ENCODE measurements at regions not wholly inside any gene's neighbourhood (a gene's known extent, or its start where the extent isn't known, plus 50 kb on each side); places are given as distances from the start of the nearest gene placed in this dataset.

DNA sequence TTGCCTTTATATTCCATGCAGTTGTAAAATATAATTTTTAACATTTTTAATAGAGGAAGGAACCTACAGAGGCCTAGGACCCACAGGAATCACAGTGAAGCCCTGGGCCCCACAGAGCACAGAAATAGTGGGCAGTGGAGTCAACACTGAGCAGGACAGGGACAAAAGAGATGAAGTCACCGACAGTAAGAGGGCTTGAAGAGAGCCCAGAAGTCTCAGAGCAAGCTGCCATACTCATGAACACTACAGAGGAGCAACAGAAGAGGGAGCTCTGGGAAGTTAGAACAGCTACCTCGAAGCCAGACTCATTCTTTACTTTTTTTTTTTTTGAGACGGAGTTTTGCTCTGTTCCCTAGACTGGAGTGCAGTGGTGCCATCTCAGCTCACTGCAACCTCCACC is 149.3 kb upstream of the TENM3 start:
- ATAC-seq (no peak), DNase-seq (no peak)
- Histone ChIP-seq H3K4me3 (no peak overlapping the region), H3K9me3 (no peaks in the 10 kb centered on the region), H3K4me1 (no peaks in the 10 kb centered on the region), H3K27me3 (no peaks in the 10 kb centered on the region), H3K27ac (no peak overlapping the region), H3K36me3 (replicated peaks in 1 of 2; ENCODE audit: insufficient read depth in 1 of 2, low read depth in 2 of 2) (no peaks in the 10 kb centered on the region)
- TF ChIP-seq, protein P1, sequence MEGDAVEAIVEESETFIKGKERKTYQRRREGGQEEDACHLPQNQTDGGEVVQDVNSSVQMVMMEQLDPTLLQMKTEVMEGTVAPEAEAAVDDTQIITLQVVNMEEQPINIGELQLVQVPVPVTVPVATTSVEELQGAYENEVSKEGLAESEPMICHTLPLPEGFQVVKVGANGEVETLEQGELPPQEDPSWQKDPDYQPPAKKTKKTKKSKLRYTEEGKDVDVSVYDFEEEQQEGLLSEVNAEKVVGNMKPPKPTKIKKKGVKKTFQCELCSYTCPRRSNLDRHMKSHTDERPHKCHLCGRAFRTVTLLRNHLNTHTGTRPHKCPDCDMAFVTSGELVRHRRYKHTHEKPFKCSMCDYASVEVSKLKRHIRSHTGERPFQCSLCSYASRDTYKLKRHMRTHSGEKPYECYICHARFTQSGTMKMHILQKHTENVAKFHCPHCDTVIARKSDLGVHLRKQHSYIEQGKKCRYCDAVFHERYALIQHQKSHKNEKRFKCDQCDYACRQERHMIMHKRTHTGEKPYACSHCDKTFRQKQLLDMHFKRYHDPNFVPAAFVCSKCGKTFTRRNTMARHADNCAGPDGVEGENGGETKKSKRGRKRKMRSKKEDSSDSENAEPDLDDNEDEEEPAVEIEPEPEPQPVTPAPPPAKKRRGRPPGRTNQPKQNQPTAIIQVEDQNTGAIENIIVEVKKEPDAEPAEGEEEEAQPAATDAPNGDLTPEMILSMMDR (IDR thresholded peaks at IDR 0.05) = no peak
- TF ChIP-seq POLR2A (IDR thresholded peaks at IDR 0.05) = no peak
- intact Hi-C loops (cut with DNase I) = no loop called here
- WGBS, 2 donors = 54 to 64% methylated on average over 3 of the region's 3 CpGs

DNA sequence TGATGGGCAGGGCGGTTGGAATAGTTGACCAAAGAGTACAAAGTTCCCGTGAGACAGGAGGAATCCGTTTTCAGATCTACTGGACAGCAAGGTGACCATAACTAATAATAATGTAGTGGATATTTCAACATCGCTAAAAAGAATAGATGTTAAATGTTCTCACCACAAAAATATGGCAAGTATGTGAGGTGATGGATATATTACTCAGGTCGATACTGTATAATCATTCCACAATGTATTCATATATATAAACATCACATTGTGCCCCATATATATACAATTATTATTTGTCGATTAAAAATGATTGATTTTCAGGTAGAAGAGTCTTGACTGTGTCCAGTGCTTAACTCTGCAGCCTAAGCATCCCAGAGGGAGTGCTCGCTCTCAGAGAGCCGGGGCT is 141.6 kb upstream of the TENM3 start:
- no peak for ATAC-seq

DNA sequence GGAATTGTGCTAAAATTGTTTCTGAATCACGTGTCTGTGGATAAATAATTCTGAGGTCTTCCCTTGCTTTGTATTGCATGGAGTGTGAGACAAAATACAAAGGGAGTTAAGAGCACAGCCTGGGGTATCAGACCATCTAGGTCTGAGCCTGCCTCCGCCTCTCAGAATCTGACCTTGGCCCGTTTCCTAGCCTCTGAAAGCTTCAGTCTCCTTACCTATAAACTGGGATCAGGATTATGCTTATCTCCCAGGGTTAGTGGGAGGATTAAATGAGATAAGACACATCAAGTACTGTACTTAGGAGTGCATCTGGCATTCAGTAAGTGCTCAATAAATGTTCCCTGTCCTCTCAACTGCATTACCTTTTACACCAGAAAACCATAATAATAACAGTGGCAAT is 140.6 kb upstream of the TENM3 start:
- H3K27ac ChIP-seq = no peak overlapping the region
- no peak for ATAC-seq
- H3K4me1 ChIP-seq = no peaks in the 10 kb centered on the region
- TF ChIP-seq, protein P1 (IDR thresholded peaks at IDR 0.05) = no peak
- TF ChIP-seq POLR2A (IDR thresholded peaks at IDR 0.05) = no peak
- no peaks in the 10 kb centered on the region for H3K27me3 ChIP-seq
- no peak for DNase-seq
- intact Hi-C loops (cut with DNase I) = no loop called here
- H3K4me3 ChIP-seq = no peak overlapping the region
- no peaks in the 10 kb centered on the region for H3K36me3 ChIP-seq (replicated peaks in 1 of 2; ENCODE audit: insufficient read depth in 1 of 2, low read depth in 2 of 2)
- H3K9me3 ChIP-seq = no peaks in the 10 kb centered on the region
- 27 to 49% methylated on average over 3 of the region's 3 CpGs for WGBS, 2 donors

More for the DNA sequence above, 141.6 kb upstream of the TENM3 start:
- WGBS, 2 donors = 85% methylated on average over 8 of the region's 8 CpGs
- TF ChIP-seq, protein P1 (IDR thresholded peaks at IDR 0.05) = no peak
- TF ChIP-seq POLR2A (IDR thresholded peaks at IDR 0.05) = no peak
- Histone ChIP-seq H3K9me3 (no peaks in the 10 kb centered on the region), H3K27me3 (no peaks in the 10 kb centered on the region), H3K36me3 (replicated peaks in 1 of 2; ENCODE audit: insufficient read depth in 1 of 2, low read depth in 2 of 2) (no peaks in the 10 kb centered on the region), H3K4me3 (no peak overlapping the region), H3K27ac (no peak overlapping the region), H3K4me1 (no peaks in the 10 kb centered on the region)
- no peak for DNase-seq
- intact Hi-C loops (cut with DNase I) = no loop called here

DNA sequence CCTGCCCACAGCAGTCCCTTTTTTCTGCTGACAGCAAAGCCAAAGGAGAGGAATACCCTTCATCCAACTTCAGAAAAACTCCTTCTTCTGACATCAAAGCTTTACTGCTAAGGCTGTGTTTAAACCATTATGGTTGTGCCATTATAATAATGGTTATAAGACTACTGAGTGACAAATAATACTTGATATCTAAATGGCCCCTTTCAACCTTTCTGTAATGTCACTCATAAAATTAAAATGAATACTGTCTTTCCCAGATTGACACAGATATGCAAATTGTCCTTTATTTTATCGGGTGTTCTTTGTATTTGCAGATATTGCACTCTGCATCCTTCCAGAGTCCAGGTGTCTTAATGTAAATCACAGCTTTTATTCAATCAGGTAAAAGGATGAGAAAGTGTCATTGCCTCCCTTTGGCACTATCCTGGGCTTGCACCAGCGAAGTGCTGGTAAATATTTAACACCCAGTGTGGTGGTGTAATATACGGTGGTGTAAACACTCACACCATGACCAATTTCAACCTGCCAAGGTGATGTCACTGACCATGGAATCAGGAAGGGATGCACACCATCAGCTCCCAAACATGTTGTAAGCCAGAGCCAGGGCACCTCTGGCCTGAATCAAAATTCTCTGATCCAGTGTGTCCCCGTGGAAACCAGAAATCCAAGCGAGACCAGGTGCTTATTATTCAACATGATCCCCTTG is 139.4 kb upstream of the TENM3 start:
- no peak for DNase-seq
- intact Hi-C loops (cut with DNase I) = no loop called here
- Histone ChIP-seq H3K9me3 (no peaks in the 10 kb centered on the region), H3K27me3 (no peaks in the 10 kb centered on the region), H3K4me3 (no peak overlapping the region), H3K27ac (no peak overlapping the region), H3K36me3 (replicated peaks in 1 of 2; ENCODE audit: insufficient read depth in 1 of 2, low read depth in 2 of 2) (no peaks in the 10 kb centered on the region), H3K4me1 (no peaks in the 10 kb centered on the region)
- TF ChIP-seq, protein P1 (IDR thresholded peaks at IDR 0.05) = no peak
- TF ChIP-seq POLR2A (IDR thresholded peaks at IDR 0.05) = no peak
- WGBS, 2 donors = 39 to 44% methylated on average over 5 of the region's 5 CpGs
- ATAC-seq = no peak

DNA sequence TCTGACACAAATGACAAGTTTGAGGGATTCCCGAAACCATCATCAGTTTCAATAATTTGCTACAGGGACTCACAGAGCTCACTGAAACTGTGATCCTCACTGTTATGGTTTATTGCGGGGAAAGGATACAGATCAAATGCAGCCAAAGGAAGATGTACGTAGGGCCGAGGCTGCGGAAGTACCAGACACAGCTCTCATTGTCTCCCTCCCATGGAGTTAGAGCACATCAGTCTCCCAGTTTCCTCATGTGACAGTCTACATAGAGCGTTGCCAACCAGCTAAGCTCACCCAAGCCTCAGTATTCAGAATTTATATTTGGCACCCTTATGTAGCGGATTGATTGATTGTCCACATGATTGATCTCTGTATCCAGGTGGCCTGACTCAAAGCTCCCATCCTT is 137.8 kb upstream of the TENM3 start:
- 78 to 89% methylated on average over 7 of the region's 7 CpGs for WGBS, 2 donors
- Histone ChIP-seq H3K9me3 (no peaks in the 10 kb centered on the region), H3K4me1 (no peaks in the 10 kb centered on the region), H3K36me3 (replicated peaks in 1 of 2; ENCODE audit: insufficient read depth in 1 of 2, low read depth in 2 of 2) (no peaks in the 10 kb centered on the region), H3K27me3 (no peaks in the 10 kb centered on the region), H3K4me3 (no peak overlapping the region), H3K27ac (no peak overlapping the region)
- no peak for ATAC-seq
- DNase-seq = no peak
- intact Hi-C loops (cut with DNase I) = no loop called here
- TF ChIP-seq, protein P1 (IDR thresholded peaks at IDR 0.05) = no peak
- TF ChIP-seq POLR2A (IDR thresholded peaks at IDR 0.05) = no peak
